ENCODE measurements at regions not wholly inside any gene's neighbourhood (a gene's known extent, or its start where the extent isn't known, plus 50 kb on each side); places are given as distances from the start of the nearest gene placed in this dataset.

GRCh38 chr9:81314490-81314889 is 374.9 kb downstream of the TLE1 start:
- FAIRE-seq = no peak
- TF ChIP-seq SIX5 (IDR thresholded peaks at IDR 0.05; ENCODE audit: low read depth, low read length) (no peak), TAF7 (optimal IDR thresholded peaks at IDR 0.05; ENCODE audit: borderline replicate concordance, low read depth, low read length) (no peak), JUND (IDR thresholded peaks at IDR 0.05; ENCODE audit: low read length) (no peak), GTF2F1 (IDR thresholded peaks at IDR 0.05; ENCODE audit: borderline replicate concordance, low read depth, low read length) (no peak), HDAC6 (IDR thresholded peaks at IDR 0.05; ENCODE audit: low read depth, low read length) (no peak)
- Histone ChIP-seq H2AFZ (ENCODE audit: low read length) (no peak overlapping the region), H3K14ac (ENCODE audit: insufficient read length) (no peak overlapping the region), H2BK15ac (ENCODE audit: low read length) (no peak overlapping the region), H3K9ac (replicated peaks in 1 of 4; ENCODE audit: extremely low read depth in 1 of 4, low read depth in 3 of 4, low read length in 3 of 4) (no peak overlapping the region), H3K27ac (ENCODE audit: low read depth, low read length) (no peak overlapping the region), H2BK5ac (ENCODE audit: low read depth, low read length) (no peak overlapping the region), H4K8ac (ENCODE audit: extremely low read depth, insufficient read depth, low read length) (no peak overlapping the region), H4K91ac (replicated peaks; ENCODE audit: insufficient read length, low read length) (no peak overlapping the region), H3K9me3 (ENCODE audit: insufficient read depth in 2 of 2, low read depth in 1 of 2, low read length in 1 of 2) (peaks cover 4 to 6% of the 10 kb centered on the region in 2 experiments; a peak in 3 of 4 replicates), H3K18ac (ENCODE audit: extremely low read depth, low read length) (no peak overlapping the region), H4K5ac (ENCODE audit: insufficient read length, low read depth, low read length) (no peak overlapping the region), H3K23me2 (ENCODE audit: low read depth, low read length) (no peaks in the 10 kb centered on the region), H4K20me1 (replicated peaks in 1 of 2; ENCODE audit: control insufficient read depth in 1 of 2, insufficient read depth in 2 of 2, low read length in 2 of 2) (no peaks in the 10 kb centered on the region), H3K56ac (replicated peaks; ENCODE audit: insufficient read length, low read depth, low read length) (no peak overlapping the region), H2BK12ac (ENCODE audit: low read depth, low read length) (no peak overlapping the region), H3K4ac (replicated peaks; ENCODE audit: insufficient read length, low read depth, low read length) (no peak overlapping the region), H3K79me2 (ENCODE audit: control insufficient read depth in 1 of 2, insufficient read depth in 2 of 2, low read length in 2 of 2) (no peaks in the 10 kb centered on the region), H2BK20ac (ENCODE audit: low read length) (no peak overlapping the region), H2BK120ac (replicated peaks; ENCODE audit: low read depth, low read length) (no peak overlapping the region), H3K79me1 (ENCODE audit: low read depth, low read length) (no peaks in the 10 kb centered on the region), H3K36me3 (ENCODE audit: control insufficient read depth in 2 of 4, insufficient read depth in 4 of 4, low read length in 3 of 4) (no peaks in the 10 kb centered on the region), H3K23ac (ENCODE audit: insufficient read length) (no peak overlapping the region), H2AK5ac (ENCODE audit: low read depth, low read length) (no peak overlapping the region), H3K27me3 (replicated peaks in 1 of 4; ENCODE audit: control insufficient read depth in 3 of 4, extremely low read depth in 1 of 4, insufficient read depth in 3 of 4, low read length in 3 of 4) (no peaks in the 10 kb centered on the region), H3K4me2 (ENCODE audit: insufficient read depth in 1 of 2, low read depth in 2 of 2, low read length in 2 of 2) (no peak overlapping the region), H3K4me1 (replicated peaks in 1 of 4; ENCODE audit: control insufficient read depth in 3 of 4, insufficient read depth in 4 of 4, low read length in 3 of 4) (no peaks in the 10 kb centered on the region), H3K4me3 (ENCODE audit: extremely low read depth in 1 of 4, insufficient read depth in 2 of 4, low read depth in 3 of 4, low read length in 4 of 4) (no peak overlapping the region)
- POLR2A ChIA-PET (ENCODE audit: partially characterized antibody) = no interaction called here
- DNase-seq (ENCODE audit: low read depth in 1 of 2, low spot score in 2 of 2) = no peak
- CTCF ChIA-PET (ENCODE audit: partially characterized antibody) = interaction anchor here (0.7 kb wide), 1 partner anchor 51 kb away, joined by 3 read pairs; no protein-coding TSS in a partner anchor
- WGBS, 2 experiments (ENCODE audit: extremely low coverage in 1 of 2, insufficient coverage in 1 of 2, insufficient read length in 1 of 2, insufficient replicate concordance in 2 of 2, low coverage in 1 of 2, low lambda C conversion rate in 2 of 2, missing lambda C conversion rate in 1 of 2) = 87% methylated on average over 3 of the region's 3 CpGs; no CpG with 5 or more reads in 1 of the 2 experiments
